ENCODE measurements at regions not wholly inside any gene's neighbourhood (a gene's known extent, or its start where the extent isn't known, plus 50 kb on each side); places are given as distances from the start of the nearest gene placed in this dataset.

GRCh38 chr5:164679461-164679860 is 1174.0 kb downstream of the MAT2B start:
- no peak for TF ChIP-seq CTCF (IDR thresholded peaks at IDR 0.05)
- TF ChIP-seq POLR2A (IDR thresholded peaks at IDR 0.05), result no peak
